Embryonic facial prominence (tissue), 1 donor: ENCODE measurements at regions not wholly inside any gene's neighbourhood (a gene's known extent, or its start where the extent isn't known, plus 50 kb on each side); places are given as distances from the start of the nearest gene placed in this dataset.

Experiments
- DNase-seq: peaks from one replicate; pipeline ENCODE4 v3.0.0-alpha.2; 2016; ENCODE audit errors: extremely low spot score

DNA sequence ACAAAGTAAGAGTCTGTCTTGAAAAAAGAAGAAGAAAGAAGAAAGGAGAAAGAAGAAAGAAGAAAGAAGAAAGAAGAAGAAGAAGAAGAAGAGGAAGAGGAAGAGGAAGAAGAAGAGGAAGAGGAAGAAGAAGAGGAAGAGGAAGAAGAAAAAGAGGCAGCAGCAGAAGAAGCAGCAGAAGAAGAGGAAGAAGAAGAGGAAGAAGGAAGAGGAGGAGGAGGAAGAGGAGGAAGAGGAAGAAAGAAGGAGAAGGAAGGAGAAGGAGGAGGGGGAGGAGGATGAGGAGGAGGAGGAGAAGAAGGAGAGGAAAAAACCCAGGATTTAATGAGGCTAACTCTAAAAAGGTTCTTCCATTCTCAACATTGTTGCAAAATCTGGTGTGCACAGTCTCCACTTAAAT lies 95.4 kb upstream of the PDE10A start:
- DNase-seq, result no peak

DNA sequence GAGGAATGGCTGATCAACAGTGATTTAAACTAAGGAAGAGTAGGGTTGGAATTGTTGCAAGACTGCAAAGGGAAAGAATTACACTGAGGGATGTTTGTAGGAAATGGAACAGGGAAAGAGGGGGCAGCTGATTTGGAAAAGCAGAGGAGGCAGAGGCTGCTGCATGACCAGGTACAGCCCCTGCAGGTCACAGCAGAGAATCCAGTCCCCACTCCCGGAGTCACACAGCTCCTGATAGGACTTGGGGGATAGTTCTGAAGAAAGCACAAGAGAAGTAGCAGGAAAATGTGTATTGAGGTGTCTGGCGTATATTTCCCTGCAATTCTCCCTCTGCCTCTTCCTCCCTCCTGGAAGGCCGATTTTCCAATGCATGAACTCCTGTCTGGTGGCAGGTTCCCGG lies 92.5 kb upstream of the PDE10A start:
- no peak for DNase-seq

DNA sequence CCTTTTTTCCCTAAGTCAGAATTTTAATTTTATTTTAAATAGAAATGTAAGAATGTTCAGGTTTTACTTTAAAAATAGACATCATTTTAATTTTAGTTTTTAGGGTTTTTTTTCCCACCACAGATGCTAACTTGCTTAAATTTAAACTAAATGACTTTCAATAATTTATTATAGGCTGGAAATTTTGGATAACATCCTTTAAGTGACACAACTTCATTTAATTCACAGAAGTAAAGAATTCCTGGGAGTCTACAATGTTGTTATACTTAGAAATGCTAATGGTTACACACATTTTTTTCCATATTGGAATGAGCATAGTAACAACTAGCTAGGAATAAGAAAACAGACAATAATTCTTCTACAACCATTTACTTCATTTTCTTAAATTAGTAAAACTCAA lies 90.5 kb upstream of the PDE10A start:
- no peak for DNase-seq

DNA sequence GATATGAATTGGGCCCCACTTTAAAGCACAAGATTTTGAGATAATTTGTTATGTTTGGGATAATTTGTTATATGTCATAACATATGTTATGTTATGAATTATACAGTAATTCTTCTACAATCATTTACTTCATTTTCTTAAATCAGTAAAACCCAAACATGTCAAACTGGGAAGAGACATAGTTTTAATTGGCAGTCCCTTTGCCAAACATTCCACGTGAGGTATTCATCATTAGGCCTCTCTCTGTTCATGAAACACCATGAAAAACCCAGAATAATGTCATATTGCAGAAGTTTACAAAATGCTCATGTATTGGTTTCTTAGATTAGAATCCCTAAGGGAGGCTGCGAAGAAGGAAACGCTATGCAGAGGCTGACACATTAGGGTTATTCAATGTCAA lies 89.4 kb upstream of the PDE10A start:
- no peak for DNase-seq

DNA sequence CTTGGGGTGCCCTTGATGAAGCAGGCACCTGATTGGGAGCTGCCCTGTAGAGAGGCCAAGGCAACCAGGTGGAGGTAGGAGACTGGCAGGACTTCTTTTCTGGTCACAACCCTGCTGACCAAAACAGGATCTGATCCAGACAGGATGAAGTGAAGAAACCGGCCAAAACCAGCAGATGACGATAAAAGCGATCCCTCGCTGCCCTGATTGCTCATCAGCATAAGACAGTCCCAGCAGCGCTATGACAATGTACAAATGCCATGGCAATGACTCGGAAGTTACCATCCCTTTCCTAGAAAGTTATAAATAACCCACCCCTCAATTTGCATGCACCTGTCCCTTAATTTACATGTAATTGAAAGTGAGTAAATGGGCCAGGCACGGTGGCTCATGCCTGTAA lies 88.4 kb upstream of the PDE10A start:
- no peak for DNase-seq

DNA sequence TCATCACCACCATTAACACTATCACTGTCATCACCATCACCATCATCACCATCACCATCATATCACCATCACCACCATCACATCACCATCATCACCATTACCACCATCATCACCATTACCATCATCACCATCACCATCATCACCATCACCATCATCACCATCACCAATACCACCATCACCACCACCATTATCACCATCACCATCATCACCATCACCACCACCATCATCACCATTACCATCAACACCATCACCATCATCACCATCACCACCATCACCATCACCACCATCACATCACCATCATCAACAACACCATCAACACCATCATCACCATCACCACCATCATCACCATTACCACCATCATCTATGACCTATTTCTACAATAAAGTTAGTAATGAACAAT lies 86.1 kb upstream of the PDE10A start:
- no peak for DNase-seq

DNA sequence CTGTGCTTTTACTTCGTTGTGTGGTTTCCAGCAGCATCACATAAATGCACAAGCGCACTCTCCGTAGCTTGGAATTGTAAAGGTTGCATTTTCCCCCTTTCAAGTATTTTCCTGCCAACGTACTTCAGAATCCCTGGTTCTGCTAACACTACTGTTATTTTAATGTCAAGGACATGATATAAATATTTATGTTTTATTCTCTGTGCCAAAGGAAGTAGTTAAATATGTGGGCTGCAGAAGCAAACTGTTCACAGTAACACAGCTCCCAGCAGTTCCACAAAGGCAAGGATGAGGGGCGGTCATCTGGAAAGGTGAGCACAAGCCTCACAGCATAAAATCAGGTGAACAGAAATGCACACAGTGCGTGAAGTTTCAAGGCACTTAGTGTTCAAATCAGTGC lies 85.3 kb upstream of the PDE10A start:
- DNase-seq, result no peak

DNA sequence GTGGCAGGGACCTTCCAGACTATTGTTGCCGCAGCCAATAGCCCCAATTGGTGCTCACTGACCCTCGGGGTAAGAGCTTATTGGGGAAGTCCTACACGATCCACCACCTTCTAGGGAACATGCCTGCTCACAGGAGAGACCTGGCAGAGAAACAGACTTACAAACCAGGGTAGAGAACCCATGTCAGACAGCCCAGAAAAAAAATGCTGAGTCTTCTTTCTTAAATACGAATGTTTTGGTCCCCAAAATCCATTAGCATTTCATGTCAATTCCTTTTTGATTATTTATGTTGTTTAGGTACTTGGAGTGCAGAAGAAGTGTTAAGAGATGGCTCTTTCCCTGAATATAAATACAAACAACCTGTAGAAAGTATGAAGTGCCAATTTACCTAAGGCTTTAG lies 84.9 kb upstream of the PDE10A start:
- no peak for DNase-seq

DNA sequence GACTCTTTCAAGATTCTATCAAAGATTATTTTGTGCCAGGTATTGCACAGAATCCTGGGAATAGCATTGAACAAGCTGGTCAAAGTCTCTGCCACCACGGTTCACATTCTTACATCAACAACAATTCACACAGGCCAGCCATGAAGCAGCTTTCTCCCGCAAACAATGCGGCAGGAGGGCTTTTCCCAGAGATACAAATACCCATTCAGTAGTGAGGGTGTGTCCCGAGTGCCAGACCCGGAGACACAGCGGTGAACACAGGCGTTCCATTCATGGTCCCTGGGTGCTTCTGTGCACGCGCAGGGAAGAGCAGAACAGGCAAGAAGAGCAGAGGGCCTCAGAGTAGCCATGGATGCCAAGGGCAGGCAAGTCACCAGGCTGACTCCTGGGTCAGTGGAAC lies 83.3 kb upstream of the PDE10A start:
- DNase-seq, result no peak

DNA sequence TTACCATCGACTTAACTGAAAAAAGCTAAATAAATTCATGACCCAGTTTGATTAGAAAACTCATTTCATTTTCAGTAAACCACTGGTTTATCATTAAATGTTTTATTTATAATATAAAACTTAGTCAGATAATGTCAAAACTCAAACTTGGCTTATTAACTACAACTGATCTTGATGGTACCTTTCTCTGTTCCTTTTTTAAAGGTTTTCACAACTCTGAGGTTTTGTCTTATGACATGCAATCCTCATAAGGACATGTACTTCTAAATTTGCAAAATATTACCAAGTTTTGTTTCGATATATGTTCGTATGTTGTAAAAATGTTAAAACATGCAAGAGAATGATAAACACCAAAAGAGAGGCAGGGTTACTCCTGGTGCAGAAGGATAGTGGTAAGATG lies 82.5 kb upstream of the PDE10A start:
- no peak for DNase-seq

DNA sequence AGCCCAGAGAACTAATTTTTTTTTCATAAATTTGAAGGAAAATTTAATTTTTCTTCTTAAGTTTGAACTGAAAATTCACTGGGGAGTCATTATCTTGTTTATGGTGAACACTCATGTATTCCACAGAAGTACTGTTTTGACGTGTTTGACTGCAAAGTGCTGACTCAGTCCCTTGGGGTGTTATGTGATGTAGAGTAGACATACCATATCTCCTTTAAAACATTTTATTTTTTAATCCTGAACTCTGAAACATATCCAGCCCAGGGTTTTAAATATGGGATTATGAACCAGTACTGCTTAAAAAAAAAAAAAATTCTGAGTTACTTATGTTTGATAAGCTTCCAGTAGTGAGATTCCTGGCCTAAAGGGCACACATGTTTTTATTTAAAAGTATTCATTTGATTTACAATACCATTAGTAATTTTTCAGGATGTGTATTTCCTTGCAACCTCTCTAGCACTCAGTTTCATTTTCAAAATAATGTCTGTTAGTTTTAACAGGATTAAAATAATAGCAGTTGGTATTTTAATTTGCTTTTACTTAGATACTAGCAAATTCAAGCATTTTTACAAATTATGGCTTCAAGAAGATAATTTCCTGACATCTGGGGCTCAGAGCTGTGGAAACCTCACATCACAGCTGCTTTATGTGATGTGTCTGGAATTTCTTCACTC lies 81.7 kb upstream of the PDE10A start:
- DNase-seq, result no peak

DNA sequence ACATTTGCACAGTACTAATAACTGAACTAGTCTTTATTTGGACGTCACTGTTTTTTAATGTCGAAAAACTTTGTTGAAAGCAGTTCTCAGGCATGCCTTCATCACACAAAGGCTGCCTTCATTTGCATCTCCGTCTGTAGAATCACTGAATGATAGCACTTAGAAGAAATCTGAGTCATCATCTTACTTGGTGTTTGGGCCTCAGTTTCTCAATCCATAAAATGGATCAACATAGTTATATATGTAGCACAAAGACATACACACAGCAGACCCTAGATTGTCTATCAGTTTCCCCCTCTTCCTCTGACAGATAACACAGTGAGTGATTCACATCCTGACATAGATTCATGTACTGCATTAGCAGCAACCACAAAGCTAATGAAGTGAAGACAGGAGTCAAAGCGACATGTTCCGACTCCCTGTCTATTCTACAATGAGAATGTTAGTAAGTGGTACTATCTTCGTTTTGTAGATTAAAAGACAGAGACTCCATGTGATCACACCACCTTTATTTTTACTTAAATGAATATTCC lies 80.4 kb upstream of the PDE10A start:
- no peak for DNase-seq

DNA sequence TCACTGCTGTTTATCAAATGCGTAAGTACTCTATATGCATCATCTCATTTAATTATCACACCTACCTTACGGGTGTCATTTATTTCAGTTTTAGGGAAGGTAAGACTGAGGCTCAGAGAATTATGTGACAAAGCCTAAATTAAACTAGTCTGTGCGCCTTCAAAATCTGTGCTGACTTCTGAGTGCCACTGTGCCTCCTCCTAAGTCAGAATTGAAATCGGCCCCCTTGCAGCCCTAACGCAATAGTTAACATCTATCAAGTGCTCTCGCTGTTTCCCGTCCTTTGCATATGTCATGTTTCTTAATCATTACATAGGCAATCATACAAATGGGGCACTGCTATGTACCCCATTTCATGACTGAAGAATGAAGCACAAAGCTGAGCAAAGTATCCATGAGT lies 79.0 kb upstream of the PDE10A start:
- DNase-seq, result no peak

DNA sequence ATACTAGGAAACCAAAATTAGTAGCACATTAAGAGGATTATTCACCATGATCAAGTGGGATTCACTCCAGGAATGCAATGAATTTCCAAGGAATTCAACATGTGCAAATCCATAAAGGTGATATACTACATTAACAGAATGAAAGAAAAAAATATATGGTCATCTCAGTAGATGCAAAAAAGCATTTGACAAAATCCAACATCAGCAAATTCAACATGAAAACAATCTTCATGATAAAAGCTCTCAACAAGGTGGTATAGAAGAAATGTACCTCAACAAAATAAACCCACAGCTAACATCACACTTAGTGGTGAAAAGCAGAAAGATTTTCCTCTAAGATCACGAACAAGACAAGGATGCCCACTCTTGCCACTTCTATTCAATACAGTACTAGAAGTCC lies 74.4 kb upstream of the PDE10A start:
- no peak for DNase-seq

DNA sequence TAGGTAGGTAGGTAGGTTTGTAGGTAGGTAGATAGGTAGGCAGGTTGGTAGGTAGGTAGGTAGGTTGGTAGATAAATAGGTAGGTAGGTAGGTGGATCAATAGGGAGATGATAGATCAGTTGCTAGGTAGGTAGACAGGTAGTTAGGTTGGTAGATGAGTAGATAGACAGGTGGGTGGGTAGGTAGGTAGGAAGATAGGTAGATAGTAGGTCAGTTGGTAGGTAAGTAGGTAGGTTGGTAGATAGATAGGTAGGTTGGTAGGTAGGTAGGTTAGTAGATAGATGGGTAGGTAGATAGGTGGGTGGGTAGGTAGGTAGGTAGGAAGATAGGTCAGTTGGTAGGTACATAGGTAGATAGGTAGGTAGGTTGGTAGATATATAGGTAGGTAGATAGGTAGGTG lies 72.0 kb upstream of the PDE10A start:
- DNase-seq, result no peak

DNA sequence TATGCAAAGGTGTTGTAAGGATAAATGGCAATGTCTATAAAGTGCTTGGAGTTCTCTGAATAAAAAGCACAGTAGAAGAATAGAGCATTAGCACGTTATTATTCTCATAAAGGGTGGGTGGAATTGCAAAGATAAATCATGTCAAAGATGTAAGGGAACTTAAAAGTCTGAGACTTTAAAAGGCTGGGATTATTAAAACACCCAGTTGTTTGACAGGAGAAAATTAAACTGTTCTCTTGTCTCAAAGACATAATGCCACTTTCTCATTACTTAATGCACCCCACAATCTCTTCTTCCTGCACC lies 70.4 kb upstream of the PDE10A start:
- DNase-seq, result no peak

DNA sequence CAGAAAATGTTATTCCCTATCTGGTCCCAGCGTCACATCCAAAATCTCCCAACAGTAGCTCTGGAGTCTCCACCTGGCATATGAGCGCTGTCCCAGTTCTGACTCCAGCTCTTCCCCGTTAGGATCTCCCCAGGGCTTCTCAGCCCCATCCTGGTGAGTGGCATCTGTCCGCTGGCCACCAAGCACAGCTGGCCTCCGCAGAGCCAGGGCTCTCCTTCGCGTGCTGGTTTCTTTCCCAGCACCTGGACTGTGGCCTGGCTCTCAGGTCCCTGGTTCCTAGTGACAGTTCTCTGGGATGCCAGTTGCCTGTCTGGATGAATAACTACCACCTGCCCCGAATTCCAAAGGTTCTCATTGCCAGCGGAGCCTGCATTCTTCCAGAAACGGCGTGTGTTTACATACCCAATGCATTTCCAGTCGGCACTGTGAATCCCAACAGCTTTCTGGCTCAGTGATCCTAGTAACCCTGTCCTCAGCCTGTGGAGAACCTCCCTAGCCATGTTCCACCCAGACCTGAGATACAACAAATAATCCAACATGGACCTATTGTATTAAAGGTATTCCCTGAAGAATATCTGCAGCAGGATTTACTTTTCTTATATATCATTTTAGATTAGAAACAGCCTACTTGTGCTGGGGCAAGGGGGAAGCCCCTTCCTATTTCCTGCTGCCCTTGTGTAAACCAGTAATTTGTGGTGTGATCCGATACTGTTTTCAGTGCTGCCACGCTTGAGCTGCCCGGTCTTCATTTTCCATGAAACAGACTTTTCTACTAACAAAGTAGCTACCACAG lies 69.9 kb upstream of the PDE10A start:
- no peak for DNase-seq

DNA sequence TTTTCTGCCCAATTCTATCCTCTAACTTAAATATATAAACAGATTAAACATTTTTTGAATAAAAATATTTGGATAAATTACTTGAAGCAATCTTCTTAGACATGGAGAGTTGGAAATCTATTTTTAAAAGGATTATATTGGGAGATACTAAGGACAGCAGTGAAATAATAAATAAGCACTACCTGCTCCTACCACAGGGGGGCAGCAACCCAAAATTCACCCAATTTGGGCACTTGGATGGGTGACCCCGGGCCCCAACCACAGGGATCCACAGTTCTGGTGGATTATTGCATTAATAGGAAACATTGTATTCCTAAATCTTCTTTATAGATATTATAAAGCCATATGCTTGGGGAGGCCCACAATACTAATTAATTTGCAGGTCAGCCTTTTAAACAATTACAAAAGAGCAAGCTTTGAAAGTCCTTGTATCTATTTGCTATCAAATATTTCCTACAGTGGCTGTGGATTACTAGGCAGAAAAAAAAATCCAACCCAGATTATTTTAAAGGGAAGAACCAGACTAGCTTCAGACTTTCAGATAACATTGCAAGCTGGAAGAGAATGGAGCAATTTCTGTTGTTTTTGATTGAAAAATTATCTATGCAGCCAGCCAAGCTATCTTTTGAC lies 66.4 kb upstream of the PDE10A start:
- DNase-seq, result no peak

DNA sequence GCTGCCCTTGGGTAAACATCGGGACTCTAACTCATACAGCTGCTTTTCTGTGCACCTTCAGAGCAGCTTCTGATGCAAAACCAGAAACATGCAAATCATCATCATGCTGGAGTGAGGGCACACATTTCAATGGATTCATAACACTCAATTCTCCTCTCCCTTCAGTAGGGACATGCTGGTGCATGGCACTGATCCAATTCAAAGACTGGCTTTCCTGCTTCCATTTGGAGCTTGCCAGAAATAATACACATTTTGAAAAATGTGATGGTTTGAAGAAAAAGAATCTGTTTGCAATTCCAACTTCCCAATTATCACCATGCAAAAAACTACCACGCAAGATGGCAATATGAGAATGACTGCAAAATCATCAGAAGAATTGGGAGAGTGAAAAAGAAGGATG lies 65.2 kb upstream of the PDE10A start:
- DNase-seq, result no peak

DNA sequence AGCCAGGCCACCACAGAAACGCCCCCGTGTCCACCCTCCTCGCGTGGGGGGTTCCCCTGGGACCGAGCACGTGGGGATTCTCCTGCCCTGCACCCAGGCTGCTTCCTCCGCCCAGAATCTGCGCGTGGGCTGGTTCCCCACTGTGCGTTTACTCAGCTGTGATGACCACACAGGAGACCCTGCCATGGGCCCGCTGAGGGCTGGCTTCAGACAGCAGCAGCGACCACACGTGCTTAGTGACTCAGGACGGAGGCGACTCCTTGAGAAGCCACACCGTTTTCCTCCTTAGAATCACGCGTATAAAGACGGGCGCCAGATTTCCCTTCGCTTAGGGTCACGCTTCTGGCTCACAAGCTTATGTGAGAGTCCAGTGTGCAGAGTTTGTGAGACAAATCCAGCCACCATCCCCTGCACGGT lies 63.9 kb upstream of the PDE10A start:
- no peak for DNase-seq

DNA sequence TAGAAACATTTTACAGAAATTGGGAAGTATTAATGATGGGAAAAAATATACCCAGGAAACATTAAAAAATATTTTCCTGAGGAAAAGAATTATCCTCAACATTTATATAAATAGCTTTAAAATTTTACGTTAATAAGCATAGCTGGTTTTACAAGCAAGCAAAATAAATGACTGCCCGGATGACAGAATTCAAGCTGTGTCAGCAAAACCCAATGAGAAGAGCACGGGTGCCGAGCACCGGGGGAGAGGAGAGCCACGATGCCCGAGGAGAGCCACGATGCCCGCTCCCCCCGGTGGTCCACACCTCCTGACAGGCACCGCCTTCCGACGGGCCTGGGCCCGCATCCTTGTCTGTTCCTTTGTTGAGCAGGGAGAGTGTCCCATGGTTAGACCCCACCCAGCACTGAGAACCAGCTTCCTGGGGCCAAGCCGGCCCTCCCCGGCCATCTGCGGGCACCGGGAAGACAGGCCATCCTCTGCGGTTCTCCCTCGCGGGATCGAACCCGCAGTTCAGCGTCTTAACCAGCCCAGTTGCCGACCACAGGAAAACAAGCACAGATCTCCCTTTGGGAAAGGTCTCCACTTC lies 63.3 kb upstream of the PDE10A start:
- no peak for DNase-seq

DNA sequence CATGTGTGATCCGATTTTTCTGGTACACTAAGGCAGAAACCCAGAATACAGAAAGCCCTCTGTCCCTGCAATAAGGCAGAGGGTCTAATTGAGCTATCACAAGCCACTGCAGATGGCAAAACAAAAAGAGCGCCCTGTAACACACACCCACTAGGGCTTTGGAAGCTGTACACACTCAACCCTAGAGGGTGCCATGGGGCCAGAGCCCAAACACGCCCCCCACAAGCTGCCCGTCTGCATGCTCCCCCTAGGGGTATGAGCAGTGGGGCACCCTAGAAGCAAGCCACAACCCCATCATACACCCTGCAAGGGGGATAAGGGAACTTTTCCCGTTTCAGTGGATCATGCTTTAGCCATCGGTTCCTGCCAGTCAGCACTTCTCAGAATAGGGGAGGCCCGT lies 62.2 kb upstream of the PDE10A start:
- no peak for DNase-seq

DNA sequence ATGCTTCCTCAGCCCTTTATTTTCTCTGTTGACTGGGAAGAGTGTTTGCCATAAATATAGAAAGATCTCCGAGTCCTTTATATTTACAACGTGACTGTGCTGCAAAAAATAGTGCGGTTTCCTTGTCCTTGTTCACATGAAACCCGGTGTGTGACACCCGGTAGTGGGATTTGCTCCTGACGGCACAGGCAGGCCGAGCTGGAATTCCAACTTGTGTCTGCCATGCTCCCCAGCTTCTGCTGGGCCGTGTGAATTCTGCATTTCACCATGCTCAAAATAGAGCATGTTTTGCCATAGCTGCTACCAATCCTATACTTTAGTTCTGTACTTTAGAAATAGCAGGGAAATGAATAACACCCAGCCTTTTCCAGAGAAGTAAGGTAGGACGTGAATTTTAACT lies 60.3 kb upstream of the PDE10A start:
- no peak for DNase-seq
